Heart left ventricle (tissue), 13 donors: ENCODE measurements at regions not wholly inside any gene's neighbourhood (a gene's known extent, or its start where the extent isn't known, plus 50 kb on each side); places are given as distances from the start of the nearest gene placed in this dataset.

Experiments
- CTCF ChIP-seq, 12 donors: fragments of 200-600 bp; sonication (generic) in 4 of 12; IDR thresholded peaks; one replicate each; pipeline versions ENCODE4 v1.5.0 to v1.8.0; 2018 to 2022; ENCODE audit warnings: antibody characterized with exemption in 12 of 12, mild to moderate bottlenecking in 5 of 12
- POLR2A ChIP-seq, 2 donors: fragments of 450-650 bp; IDR thresholded peaks; one replicate each; pipeline ENCODE4 v1.6.1; 2017; ENCODE audit warnings: antibody characterized with exemption in 2 of 2, mild to moderate bottlenecking in 2 of 2, moderate library complexity in 2 of 2
- donor health status: ischemic (EF 13 %, LVEDD 7.1; RV severe dilation, severe dysfunction).
- donor health status: DM: no; HTN: yes; CAD: no.
- donor health status: DM: no; HTN: no; CAD: no.
- donor health status: ischemic (EF 25% LVEDD 6.9; RV normal size, moderate dysfunction).
- donor health status: ischemic (EF 25% LVEDD 5.7; RV mildly dilated, moderate dysfunction).
- donor health status: ischemic (EF 35%, LVEDD 5.7; RV mildly dilated, moderate dysfunction).
- donor health status: nonischemic (EF 11% LVEDD 7.7; RV severe dilation, severe dysfunction).
- donor health status: DM: yes; HTN: yes; CAD: no.
- donor health status: PGD.
- donor health status: ischemic (EF 29% LVEDD 5.4; RV normal size, mild dysfunction).
- donor health status: nonischemic (EF 23%, LVEDD 6.1; RV moderate dilation, normal function).

- no peak for TF ChIP-seq CTCF (IDR thresholded peaks at IDR 0.05)
- no peak for TF ChIP-seq POLR2A (IDR thresholded peaks at IDR 0.05)
Measured at GRCh38 chr13:103734837-103735236, 668.6 kb upstream of the SLC10A2 start.
